GM13976 (cell line): ENCODE measurements at regions not wholly inside any gene's neighbourhood (a gene's known extent, or its start where the extent isn't known, plus 50 kb on each side); places are given as distances from the start of the nearest gene placed in this dataset.

Source experiments
- DNase-seq: peaks from one replicate; pipeline ENCODE4 v3.0.0; 2012; ENCODE audit warnings: low spot score
- CTCF ChIP-seq: IDR thresholded peaks from 2 replicates; pipeline ENCODE4 v1.5.1; 2012; ENCODE audit warnings: borderline replicate concordance, mild to moderate bottlenecking; ENCODE audit not compliant: insufficient read depth; ENCODE audit errors: extremely low read depth, missing control alignments, control extremely low read depth
- in situ Hi-C: fragments of 300-500 bp; cut with MboI; formaldehyde crosslinking; loops from one replicate; pipeline ENCODE4 v1.12.0; 2022; ENCODE audit warnings: low sequenced_read_pairs, mixed read lengths, inconsistent platforms; ENCODE audit not compliant: unreplicated experiment

GRCh38 chr4:171648926-171649325, 164.3 kb upstream of the GALNTL6 start:
- no peak for DNase-seq
- TF ChIP-seq CTCF, result no peak
- in situ Hi-C loops, result no loop called here

- DNase-seq, result no peak
- no peak for TF ChIP-seq CTCF
- in situ Hi-C loops, result no loop called here
Observed at GRCh38 chr4:171646984-171647383, 166.2 kb upstream of the GALNTL6 start.

- in situ Hi-C loops, result no loop called here
- DNase-seq, result peak; percentile 43
- no peak for TF ChIP-seq CTCF
Observed at GRCh38 chr4:171644430-171645057, 168.7 kb upstream of the GALNTL6 start.

GRCh38 chr4:171639540-171639939, 173.7 kb upstream of the GALNTL6 start:
- no peak for TF ChIP-seq CTCF
- peak; percentile 38 for DNase-seq
- in situ Hi-C loops, result no loop called here

GRCh38 chr4:171636606-171637005, 176.6 kb upstream of the GALNTL6 start:
- in situ Hi-C loops, result no loop called here
- no peak for DNase-seq
- no peak for TF ChIP-seq CTCF

- TF ChIP-seq CTCF, result no peak
- in situ Hi-C loops, result no loop called here
Observed at GRCh38 chr4:171629737-171630136, 183.5 kb upstream of the GALNTL6 start.

GRCh38 chr4:171629182-171629581, 184.0 kb upstream of the GALNTL6 start:
- no peak for TF ChIP-seq CTCF
- DNase-seq, result no peak
- in situ Hi-C loops, result no loop called here

More at GRCh38 chr4:171629737-171630136, 183.5 kb upstream of the GALNTL6 start:
- no peak for DNase-seq
